Ovary (tissue), 7 donors: ENCODE measurements at regions not wholly inside any gene's neighbourhood (a gene's known extent, or its start where the extent isn't known, plus 50 kb on each side); places are given as distances from the start of the nearest gene placed in this dataset.

Experiments
- DNase-seq, 5 donors: peaks; one replicate each; pipeline ENCODE4 v3.0.0-alpha.2; 2019 to 2020
- H3K27ac ChIP-seq, 2 donors: fragments of 200-600 bp; one replicate each; pipeline versions ENCODE4 v1.5.1 to v1.8.0; 2019 to 2022
- H3K27me3 ChIP-seq: fragments of 200-600 bp; one replicate; pipeline ENCODE4 v1.8.0; 2022
- H3K36me3 ChIP-seq: fragments of 200-600 bp; sonication (generic); one replicate; pipeline ENCODE4 v1.5.1; 2019
- H3K4me1 ChIP-seq: one replicate; pipeline ENCODE4 v1.8.1; 2013; ENCODE audit warnings: mild to moderate bottlenecking, moderate library complexity; ENCODE audit not compliant: insufficient read depth
- H3K4me3 ChIP-seq: fragments of 200-600 bp; sonication (generic); one replicate; pipeline ENCODE4 v1.5.1; 2017
- H3K9me3 ChIP-seq, 2 donors: fragments of 200-600 bp in 1 of 2; sonication (generic) in 1 of 2; one replicate each; pipeline versions ENCODE4 v1.5.1 to v1.8.1; 2013 to 2019; ENCODE audit warnings: mild to moderate bottlenecking in 1 of 2, moderate library complexity in 1 of 2
- EP300 ChIP-seq: sonication (generic); formaldehyde crosslinking; IDR thresholded peaks from one replicate; pipeline ENCODE4 v1.6.1; 2017; ENCODE audit warnings: antibody characterized with exemption
- POLR2A ChIP-seq: fragments of 450-650 bp; IDR thresholded peaks from one replicate; pipeline ENCODE4 v1.6.1; 2017; ENCODE audit warnings: antibody characterized with exemption, mild to moderate bottlenecking, moderate library complexity
- WGBS, 3 donors: extraction: QIAGEN DNeasy Blood & Tissue Kit in 1 of 3; methylation state at CpG; one replicate each; pipeline versions ENCODE4 v1.1.5 to v1.1.7; 2013 to 2017; 5-methylcytosine and 5-hydroxymethylcytosine counted together
- intact Hi-C, 4 donors: fragments of 100-400 bp; cut with DNase I; formaldehyde crosslinking; loops; one replicate each; pipeline versions ENCODE4 v1.11.0 to v1.15.1; 2022 to 2023
- TF ChIP-seq, protein P1 (sequence below), 3 donors: fragments of 450-650 bp in 2 of 3; fragments of 200-600 bp in 1 of 3; IDR thresholded peaks; one replicate each; pipeline versions ENCODE4 v1.5.1 to v1.8.0; 2016 to 2022; ENCODE audit warnings: antibody characterized with exemption in 3 of 3, mild to moderate bottlenecking in 1 of 3
- donor health status: DM: no; HTN: no; CAD: no; lungs with moderate emphysema.
- donor health status: DM: no; HTN: no; CAD: no.
- donor health status: Bipolar disorder and iron deficiency.
- donor health status: DM: no; HTN: no; CAD: no.
- donor health status: DM: yes; HTN: yes; CAD: no.

DNA sequence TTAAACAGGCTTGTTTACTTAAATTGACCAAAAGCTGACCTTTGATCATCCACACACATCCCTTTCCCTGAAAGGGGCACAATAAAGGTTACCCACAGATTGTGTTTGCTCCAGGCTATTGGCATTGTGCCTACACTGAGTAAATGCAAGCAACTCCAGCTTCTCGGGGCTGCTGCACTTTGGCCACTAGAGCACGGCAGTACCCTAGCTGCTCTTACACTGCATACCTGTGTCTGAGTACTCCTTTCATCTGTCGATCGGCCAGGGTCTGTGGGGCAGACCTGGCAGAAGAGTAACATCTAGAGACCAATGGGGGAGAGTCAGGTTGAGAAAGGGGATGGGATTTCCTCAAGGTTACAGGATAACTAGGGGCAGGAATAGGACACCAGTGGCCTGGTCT is 281.9 kb upstream of the NMUR2 start:
- no peaks in the 10 kb centered on the region for H3K4me1 ChIP-seq
- no peak overlapping the region for H3K27ac ChIP-seq
- 92 to 96% (median 94%) methylated on average over 4 of the region's 4 CpGs for WGBS, 3 donors
- no peaks in the 10 kb centered on the region for H3K27me3 ChIP-seq
- TF ChIP-seq EP300 (no peak), POLR2A (no peak)
- TF ChIP-seq, protein P1, sequence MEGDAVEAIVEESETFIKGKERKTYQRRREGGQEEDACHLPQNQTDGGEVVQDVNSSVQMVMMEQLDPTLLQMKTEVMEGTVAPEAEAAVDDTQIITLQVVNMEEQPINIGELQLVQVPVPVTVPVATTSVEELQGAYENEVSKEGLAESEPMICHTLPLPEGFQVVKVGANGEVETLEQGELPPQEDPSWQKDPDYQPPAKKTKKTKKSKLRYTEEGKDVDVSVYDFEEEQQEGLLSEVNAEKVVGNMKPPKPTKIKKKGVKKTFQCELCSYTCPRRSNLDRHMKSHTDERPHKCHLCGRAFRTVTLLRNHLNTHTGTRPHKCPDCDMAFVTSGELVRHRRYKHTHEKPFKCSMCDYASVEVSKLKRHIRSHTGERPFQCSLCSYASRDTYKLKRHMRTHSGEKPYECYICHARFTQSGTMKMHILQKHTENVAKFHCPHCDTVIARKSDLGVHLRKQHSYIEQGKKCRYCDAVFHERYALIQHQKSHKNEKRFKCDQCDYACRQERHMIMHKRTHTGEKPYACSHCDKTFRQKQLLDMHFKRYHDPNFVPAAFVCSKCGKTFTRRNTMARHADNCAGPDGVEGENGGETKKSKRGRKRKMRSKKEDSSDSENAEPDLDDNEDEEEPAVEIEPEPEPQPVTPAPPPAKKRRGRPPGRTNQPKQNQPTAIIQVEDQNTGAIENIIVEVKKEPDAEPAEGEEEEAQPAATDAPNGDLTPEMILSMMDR (IDR thresholded peaks at IDR 0.05) = no peak
- H3K9me3 ChIP-seq = no peaks in the 10 kb centered on the region
- intact Hi-C loops = no loop called here
- no peak overlapping the region for H3K4me3 ChIP-seq
- no peaks in the 10 kb centered on the region for H3K36me3 ChIP-seq
- no peak for DNase-seq

DNA sequence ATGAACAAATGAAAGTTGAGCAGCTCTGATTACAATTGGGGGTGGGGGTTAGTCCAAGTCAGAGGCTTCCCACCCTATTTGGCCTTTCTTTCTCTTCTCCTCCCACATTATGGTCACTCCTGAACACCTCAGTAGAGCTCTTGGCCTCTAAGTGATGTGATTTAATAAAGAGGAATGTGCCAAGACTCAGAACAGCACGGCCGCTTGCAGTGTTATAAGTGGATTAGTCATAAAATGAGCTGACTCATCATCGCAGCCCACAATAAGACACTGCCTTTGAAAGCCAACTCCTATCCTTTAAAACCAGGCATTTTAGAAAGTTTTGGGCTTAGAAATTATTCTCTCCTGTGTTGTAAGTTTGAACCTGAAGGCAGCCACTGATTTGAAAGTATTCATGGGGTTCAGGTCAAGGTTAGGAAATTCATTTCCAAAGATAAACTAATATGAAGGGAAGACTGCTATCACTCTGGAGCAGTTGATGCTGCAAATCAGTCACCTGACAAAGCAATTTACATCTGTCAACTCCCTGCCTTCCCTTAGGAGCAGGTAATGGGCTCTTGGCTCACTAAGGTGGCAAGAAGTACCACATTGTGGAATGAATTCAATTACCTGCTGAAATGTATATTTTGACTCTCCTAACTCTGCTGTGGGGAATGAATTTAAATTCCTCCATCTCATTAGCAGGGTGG is 283.6 kb upstream of the NMUR2 start:
- intact Hi-C loops = no loop called here
- no peak for DNase-seq
- WGBS, 3 donors = 15 to 19% (median 17%) methylated on average over 3 of the region's 3 CpGs
- Histone ChIP-seq H3K9me3 (no peaks in the 10 kb centered on the region), H3K27me3 (no peaks in the 10 kb centered on the region), H3K4me3 (no peak overlapping the region), H3K27ac (no peak overlapping the region), H3K4me1 (no peaks in the 10 kb centered on the region), H3K36me3 (no peaks in the 10 kb centered on the region)
- no peak for TF ChIP-seq EP300
- TF ChIP-seq, protein P1 (IDR thresholded peaks at IDR 0.05) = no peak
- no peak for TF ChIP-seq POLR2A

- Histone ChIP-seq H3K9me3 (no peaks in the 10 kb centered on the region), H3K27me3 (no peaks in the 10 kb centered on the region), H3K27ac (no peak overlapping the region), H3K4me3 (no peak overlapping the region), H3K36me3 (no peaks in the 10 kb centered on the region), H3K4me1 (no peaks in the 10 kb centered on the region)
- intact Hi-C loops = no loop called here
- TF ChIP-seq EP300 (no peak), POLR2A (no peak)
- TF ChIP-seq, protein P1 (IDR thresholded peaks at IDR 0.05) = no peak
- no peak for DNase-seq
- 73 to 82% (median 74%) methylated on average over 5 of the region's 5 CpGs for WGBS, 3 donors
These were observed 284.2 kb upstream of the NMUR2 start for GRCh38 chr5:152689250-152689711.

- Histone ChIP-seq H3K36me3 (no peaks in the 10 kb centered on the region), H3K4me1 (no peaks in the 10 kb centered on the region), H3K27me3 (no peaks in the 10 kb centered on the region), H3K4me3 (no peak overlapping the region), H3K27ac (no peak overlapping the region), H3K9me3 (no peaks in the 10 kb centered on the region)
- TF ChIP-seq EP300 = no peak
- no peak for TF ChIP-seq POLR2A
- TF ChIP-seq, protein P1 (IDR thresholded peaks at IDR 0.05) = no peak
- WGBS, 3 donors = 42 to 46% (median 44%) methylated on average over 2 of the region's 2 CpGs
- DNase-seq = no peak
- intact Hi-C loops = no loop called here
These were observed 289.2 kb upstream of the NMUR2 start for GRCh38 chr5:152694231-152694630.
